OCI-LY1 (cell line): ENCODE measurements at regions not wholly inside any gene's neighbourhood (a gene's known extent, or its start where the extent isn't known, plus 50 kb on each side); places are given as distances from the start of the nearest gene placed in this dataset.

Experiments
- H2AFZ ChIP-seq: fragments of 200-600 bp; sonication (generic), shearing (Covaris generic); 2 replicates; pipeline ENCODE4 v1.6.0; 2014; ENCODE audit warnings: antibody characterized with exemption, mild to moderate bottlenecking, low read length
- H3F3A ChIP-seq: fragments of 200-600 bp; sonication (generic), shearing (Covaris generic); 2 replicates; pipeline ENCODE4 v1.6.0; 2014; ENCODE audit warnings: mild to moderate bottlenecking, antibody characterized with exemption, low read length, moderate library complexity; ENCODE audit not compliant: insufficient read depth
- H3K27ac ChIP-seq: fragments of 200-600 bp; sonication (generic); 2 replicates; pipeline ENCODE4 v1.5.1; 2014; ENCODE audit warnings: low read length, mixed run types, mild to moderate bottlenecking, low read depth; ENCODE audit not compliant: poor library complexity, severe bottlenecking
- H3K27me3 ChIP-seq: fragments of 200-600 bp; sonication (generic); 2 replicates; pipeline ENCODE4 v1.6.0; 2014; ENCODE audit warnings: antibody characterized with exemption, mild to moderate bottlenecking, low read length, moderate library complexity; ENCODE audit not compliant: insufficient read depth
- H3K36me3 ChIP-seq: fragments of 200-600 bp; sonication (generic); 2 replicates; pipeline ENCODE4 v1.6.1; 2014; ENCODE audit warnings: mild to moderate bottlenecking, antibody characterized with exemption, low read length, moderate library complexity, mixed read lengths; ENCODE audit not compliant: insufficient read depth
- H3K4me1 ChIP-seq: fragments of 200-600 bp; sonication (generic); 2 replicates; pipeline ENCODE4 v1.5.1; 2014; ENCODE audit warnings: mild to moderate bottlenecking, low read length, moderate library complexity; ENCODE audit not compliant: insufficient read depth, severe bottlenecking
- H3K4me2 ChIP-seq: fragments of 200-600 bp; sonication (generic), shearing (Covaris generic); 2 replicates; pipeline ENCODE4 v1.6.1; 2014; ENCODE audit warnings: low read length
- H3K4me3 ChIP-seq: fragments of 200-600 bp; sonication (generic); 2 replicates; pipeline ENCODE4 v1.5.1; 2014; ENCODE audit warnings: low read length, low read depth, mild to moderate bottlenecking, mixed read lengths; ENCODE audit not compliant: poor library complexity, severe bottlenecking
- H3K79me2 ChIP-seq: fragments of 200-600 bp; shearing (Covaris generic); 2 replicates; pipeline ENCODE4 v1.6.1; 2016; ENCODE audit warnings: mixed run types, low read length, mixed read lengths; ENCODE audit not compliant: insufficient read depth
- H3K9ac ChIP-seq: fragments of 200-600 bp; sonication (generic), shearing (Covaris generic); 2 replicates; pipeline ENCODE4 v1.6.1; 2014; ENCODE audit warnings: mild to moderate bottlenecking, low read length, mixed read lengths
- H3K9me2 ChIP-seq: fragments of 200-600 bp; sonication (generic), shearing (Covaris generic); 2 replicates; pipeline ENCODE4 v1.6.1; 2014; ENCODE audit warnings: low read depth, mild to moderate bottlenecking, low read length, mixed read lengths
- H3K9me3 ChIP-seq: fragments of 200-600 bp; shearing (Covaris generic); 2 replicates; pipeline ENCODE4 v1.6.1; 2014; ENCODE audit warnings: low read length, mixed read lengths
- H4K20me1 ChIP-seq: fragments of 200-600 bp; sonication (generic), shearing (Covaris generic); 2 replicates; pipeline ENCODE4 v1.6.0; 2016; ENCODE audit warnings: mild to moderate bottlenecking, low read length; ENCODE audit not compliant: insufficient read depth
- EZH2 ChIP-seq: fragments of 200-600 bp; sonication (generic), shearing (Covaris generic); IDR thresholded peaks from 2 replicates; pipeline ENCODE4 v1.8.0; 2017; ENCODE audit warnings: borderline replicate concordance, mixed run types, mild to moderate bottlenecking, antibody characterized with exemption, low read length, moderate library complexity, mixed read lengths
- TF ChIP-seq, protein P1 (sequence below): fragments of 200-600 bp; sonication (generic), shearing (Covaris generic); IDR thresholded peaks from 2 replicates; pipeline ENCODE4 v1.5.1; 2017; ENCODE audit warnings: mild to moderate bottlenecking, antibody characterized with exemption, low read length, moderate library complexity, mixed read lengths

DNA sequence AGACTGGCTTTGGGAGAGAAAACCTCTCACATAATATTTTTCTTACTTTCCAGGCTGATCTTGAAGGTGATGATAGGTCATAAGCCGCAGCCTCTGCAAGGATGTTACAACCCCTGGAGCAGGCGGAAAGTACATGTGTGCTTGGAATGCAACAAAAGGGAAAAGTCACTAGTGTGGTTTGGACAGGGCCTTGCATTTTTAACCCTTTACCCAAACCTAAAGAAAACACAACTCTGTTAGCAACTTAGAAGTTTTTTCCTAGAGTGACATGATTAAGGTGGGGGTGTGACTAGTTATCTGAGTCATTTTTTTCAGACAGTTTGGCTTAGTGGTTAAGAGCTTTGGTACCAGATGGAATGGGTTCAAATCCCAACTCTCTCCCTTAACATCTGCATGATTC lies 97.0 kb downstream of the TMEM30B start:
- H3K9me3 ChIP-seq: no peaks in the 10 kb centered on the region
- no peak overlapping the region for H3K27ac ChIP-seq
- H3F3A ChIP-seq: no peaks in the 10 kb centered on the region
- no peak overlapping the region for H3K9ac ChIP-seq
- no peak for TF ChIP-seq EZH2
- TF ChIP-seq, protein P1, sequence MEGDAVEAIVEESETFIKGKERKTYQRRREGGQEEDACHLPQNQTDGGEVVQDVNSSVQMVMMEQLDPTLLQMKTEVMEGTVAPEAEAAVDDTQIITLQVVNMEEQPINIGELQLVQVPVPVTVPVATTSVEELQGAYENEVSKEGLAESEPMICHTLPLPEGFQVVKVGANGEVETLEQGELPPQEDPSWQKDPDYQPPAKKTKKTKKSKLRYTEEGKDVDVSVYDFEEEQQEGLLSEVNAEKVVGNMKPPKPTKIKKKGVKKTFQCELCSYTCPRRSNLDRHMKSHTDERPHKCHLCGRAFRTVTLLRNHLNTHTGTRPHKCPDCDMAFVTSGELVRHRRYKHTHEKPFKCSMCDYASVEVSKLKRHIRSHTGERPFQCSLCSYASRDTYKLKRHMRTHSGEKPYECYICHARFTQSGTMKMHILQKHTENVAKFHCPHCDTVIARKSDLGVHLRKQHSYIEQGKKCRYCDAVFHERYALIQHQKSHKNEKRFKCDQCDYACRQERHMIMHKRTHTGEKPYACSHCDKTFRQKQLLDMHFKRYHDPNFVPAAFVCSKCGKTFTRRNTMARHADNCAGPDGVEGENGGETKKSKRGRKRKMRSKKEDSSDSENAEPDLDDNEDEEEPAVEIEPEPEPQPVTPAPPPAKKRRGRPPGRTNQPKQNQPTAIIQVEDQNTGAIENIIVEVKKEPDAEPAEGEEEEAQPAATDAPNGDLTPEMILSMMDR: no peak
- no peak overlapping the region for H2AFZ ChIP-seq
- H3K4me3 ChIP-seq: no peak overlapping the region
- H3K36me3 ChIP-seq: no peaks in the 10 kb centered on the region
- peaks cover 5% of the 10 kb centered on the region for H3K4me1 ChIP-seq
- no peak overlapping the region for H3K4me2 ChIP-seq
- H4K20me1 ChIP-seq: no peaks in the 10 kb centered on the region
- H3K79me2 ChIP-seq: no peaks in the 10 kb centered on the region
- 0 out of 2 replicates have a peak, but pooled peaks cover 5% of the 10 kb centered on the region for H3K27me3 ChIP-seq
- H3K9me2 ChIP-seq: no peaks in the 10 kb centered on the region

DNA sequence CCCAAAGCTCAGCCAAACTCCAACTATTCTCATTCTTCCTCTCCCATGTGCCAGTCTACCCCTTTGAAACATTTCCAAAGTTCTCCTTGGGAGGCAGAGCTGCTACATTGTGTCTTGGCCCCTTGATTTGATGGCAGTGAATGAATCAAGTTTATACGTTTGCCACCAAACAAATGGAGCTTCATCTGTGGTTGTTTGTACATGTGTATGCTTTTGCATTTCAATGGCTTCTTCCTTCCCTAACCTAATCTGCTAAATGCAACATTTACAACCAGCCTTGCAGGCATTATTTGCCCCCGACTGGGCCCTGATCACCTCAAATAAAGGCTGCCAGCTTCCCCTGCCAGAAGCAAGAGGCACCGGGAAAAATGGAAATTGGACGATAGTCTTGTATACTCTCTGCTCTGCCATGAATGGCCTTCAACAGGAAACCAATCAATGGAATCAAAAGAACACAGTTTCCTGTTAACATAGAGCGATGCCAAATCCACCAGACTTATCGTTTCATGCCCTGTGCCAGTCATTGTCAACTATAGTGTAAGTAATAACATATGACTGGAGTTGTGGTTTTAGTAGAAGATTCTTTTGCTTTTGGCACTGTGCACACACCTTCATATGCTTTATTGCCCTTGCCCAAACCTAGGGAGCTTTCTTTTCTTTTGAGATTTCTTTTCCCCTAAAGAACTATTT lies 97.8 kb downstream of the TMEM30B start:
- Histone ChIP-seq H3K4me3 (no peak overlapping the region), H4K20me1 (no peaks in the 10 kb centered on the region), H3K9me3 (no peaks in the 10 kb centered on the region), H3K79me2 (no peaks in the 10 kb centered on the region), H3K36me3 (no peaks in the 10 kb centered on the region), H3K4me1 (peaks cover under 1% of the 10 kb centered on the region), H3F3A (no peaks in the 10 kb centered on the region), H3K27me3 (0 out of 2 replicates have a peak, but pooled peaks cover 5% of the 10 kb centered on the region), H3K9ac (no peak overlapping the region), H3K9me2 (no peaks in the 10 kb centered on the region), H2AFZ (no peak overlapping the region), H3K4me2 (no peak overlapping the region), H3K27ac (no peak overlapping the region)
- TF ChIP-seq, protein P1: no peak
- TF ChIP-seq EZH2: no peak

DNA sequence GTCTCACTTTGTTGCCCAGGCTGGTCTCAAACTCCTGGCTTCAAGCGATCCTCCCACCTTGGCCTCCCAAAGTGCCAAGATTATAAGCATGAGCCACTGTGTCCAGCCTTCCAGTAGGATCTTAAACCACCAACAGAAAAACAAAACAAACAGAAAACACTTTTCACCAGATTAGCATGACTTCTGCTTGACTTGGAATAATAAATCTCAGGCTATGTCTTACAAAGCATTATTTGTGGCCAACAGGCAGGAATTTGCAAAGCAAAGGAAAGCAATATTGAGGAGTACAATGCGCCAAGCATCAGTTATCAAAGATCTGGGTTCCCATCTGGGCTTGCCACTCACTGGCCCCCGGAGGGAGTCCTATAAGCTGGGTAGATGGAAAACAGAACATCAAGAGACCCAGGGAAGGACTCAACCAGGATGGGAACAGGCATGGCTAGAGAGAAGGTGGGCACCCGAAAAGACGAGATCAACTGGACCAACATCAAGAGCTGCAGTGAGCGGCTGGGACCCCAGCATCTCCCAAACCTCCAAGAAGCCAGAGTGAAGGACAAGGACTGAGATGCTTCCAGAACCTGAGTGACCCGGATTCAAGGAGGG lies 101.2 kb downstream of the TMEM30B start:
- Histone ChIP-seq H3K36me3 (no peaks in the 10 kb centered on the region), H3K9ac (no peak overlapping the region), H3K27me3 (no peaks in the 10 kb centered on the region), H3K4me2 (no peak overlapping the region), H3K9me2 (no peaks in the 10 kb centered on the region), H3K79me2 (no peaks in the 10 kb centered on the region), H3K4me1 (peaks cover 18% of the 10 kb centered on the region), H3K4me3 (no peak overlapping the region), H3F3A (no peaks in the 10 kb centered on the region), H3K27ac (no peak overlapping the region), H2AFZ (no peak overlapping the region), H4K20me1 (no peaks in the 10 kb centered on the region), H3K9me3 (no peaks in the 10 kb centered on the region)
- no peak for TF ChIP-seq EZH2
- TF ChIP-seq, protein P1: no peak
